ENCODE measurements at regions not wholly inside any gene's neighbourhood (a gene's known extent, or its start where the extent isn't known, plus 50 kb on each side); places are given as distances from the start of the nearest gene placed in this dataset.
A peak's percentile ranks its signal among the peaks of the same experiment; 100 is the strongest.
"Not testable (repeated sequence)": the region's sequence is repeated elsewhere in the genome, so short reads cannot be mapped to it uniquely, and the experiment has no call there.

DNA sequence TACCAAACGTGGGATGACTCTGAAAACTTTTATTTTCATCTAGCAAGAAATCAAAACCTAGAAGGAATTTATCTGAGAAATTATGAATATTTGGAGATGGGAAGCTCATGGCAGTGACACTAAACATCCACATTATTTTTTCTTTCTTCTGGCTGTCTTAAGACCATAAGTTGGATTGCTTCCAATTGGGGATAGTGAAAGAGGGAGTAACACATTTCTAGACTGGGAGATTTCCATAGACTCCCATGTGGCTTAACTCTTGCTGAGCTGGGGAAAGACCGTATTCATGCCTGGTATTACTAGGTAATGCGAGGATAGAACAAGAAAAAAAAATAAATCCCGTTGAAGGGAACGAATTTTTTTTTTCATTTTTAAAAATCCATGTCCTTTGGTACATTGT, 120.0 kb downstream of the UTRN start:
- TF ChIP-seq CTCF (conservative IDR thresholded peaks at IDR 0.05; ENCODE audit: low read depth, low read length) = no peak
- peak; percentile 74 for DNase-seq (ENCODE audit: low read depth)
- no peak overlapping the region for H3K4me3 ChIP-seq (ENCODE audit: low read depth, low read length)

- no peak overlapping the region for H3K4me3 ChIP-seq (ENCODE audit: low read depth, low read length)
- DNase-seq (ENCODE audit: low read depth) = no peak
- TF ChIP-seq CTCF (conservative IDR thresholded peaks at IDR 0.05; ENCODE audit: low read depth, low read length) = no peak
These were observed 121.7 kb downstream of the UTRN start for GRCh38 chr6:144406796-144407195.

DNA sequence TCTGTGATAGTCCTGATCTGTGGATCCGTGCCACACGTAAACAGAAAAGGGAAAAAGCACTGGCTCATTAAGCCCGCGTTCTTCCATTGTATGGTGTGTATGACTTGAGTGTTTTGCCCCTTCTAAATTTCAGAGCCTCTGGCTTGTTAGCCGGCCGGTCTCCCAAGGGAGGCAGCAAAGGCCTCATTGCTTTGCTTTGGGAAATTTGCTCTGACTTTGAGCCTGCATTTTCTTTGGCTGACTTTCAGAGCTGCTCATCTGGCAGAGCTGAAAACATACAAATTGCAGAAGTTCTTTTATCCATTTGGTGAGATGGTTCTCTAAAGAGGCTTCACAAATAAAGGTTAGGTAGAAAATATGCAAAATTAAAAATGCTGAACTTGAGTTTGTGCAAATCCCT, 123.0 kb downstream of the UTRN start:
- no peak overlapping the region for H3K4me3 ChIP-seq (ENCODE audit: low read depth, low read length)
- peak; percentile 72 for DNase-seq (ENCODE audit: low read depth)
- TF ChIP-seq CTCF (conservative IDR thresholded peaks at IDR 0.05; ENCODE audit: low read depth, low read length) = peak; percentile 33

DNA sequence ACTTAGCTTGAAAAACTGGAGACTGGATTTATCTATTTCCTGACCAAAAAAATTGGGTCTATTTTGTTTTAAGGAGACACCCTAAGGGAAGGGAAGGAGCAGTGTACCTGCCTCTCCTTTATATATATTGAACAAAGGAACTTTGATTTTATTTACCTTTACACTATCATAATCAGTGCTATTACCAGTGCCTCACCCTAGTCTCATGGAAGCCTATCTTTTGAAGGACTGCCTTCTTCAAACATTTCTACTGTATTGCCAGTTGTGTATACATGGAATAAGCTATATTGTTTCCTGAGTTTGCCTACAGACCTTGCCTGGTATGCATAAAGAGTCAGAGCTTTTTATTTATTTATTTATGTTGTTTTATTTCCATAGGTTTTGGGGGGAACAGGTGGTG, 124.9 kb downstream of the UTRN start:
- DNase-seq (ENCODE audit: low read depth) = no peak
- H3K4me3 ChIP-seq (ENCODE audit: low read depth, low read length) = no peak overlapping the region
- no peak for TF ChIP-seq CTCF (conservative IDR thresholded peaks at IDR 0.05; ENCODE audit: low read depth, low read length)

DNA sequence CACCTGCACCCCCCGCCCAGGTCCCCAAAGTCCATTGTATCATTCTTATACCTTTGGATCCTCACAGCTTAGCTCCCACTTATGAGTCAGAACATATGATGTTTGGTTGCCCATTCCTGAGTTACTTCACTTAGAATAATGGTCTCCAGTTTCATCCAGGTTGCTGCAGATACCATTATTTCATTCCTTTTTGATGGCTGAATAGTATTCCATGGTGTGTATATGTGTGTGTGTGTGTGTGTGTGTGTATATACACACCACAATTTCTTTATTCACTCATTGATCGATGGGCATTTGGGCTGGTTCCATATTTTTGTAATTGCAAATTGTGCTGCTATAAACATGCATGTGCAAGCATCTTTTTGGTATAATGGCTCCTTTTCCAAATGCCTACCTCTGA, 125.4 kb downstream of the UTRN start:
- not testable (repeated sequence) for H3K4me3 ChIP-seq (ENCODE audit: low read depth, low read length); DNase-seq (ENCODE audit: low read depth)

DNA sequence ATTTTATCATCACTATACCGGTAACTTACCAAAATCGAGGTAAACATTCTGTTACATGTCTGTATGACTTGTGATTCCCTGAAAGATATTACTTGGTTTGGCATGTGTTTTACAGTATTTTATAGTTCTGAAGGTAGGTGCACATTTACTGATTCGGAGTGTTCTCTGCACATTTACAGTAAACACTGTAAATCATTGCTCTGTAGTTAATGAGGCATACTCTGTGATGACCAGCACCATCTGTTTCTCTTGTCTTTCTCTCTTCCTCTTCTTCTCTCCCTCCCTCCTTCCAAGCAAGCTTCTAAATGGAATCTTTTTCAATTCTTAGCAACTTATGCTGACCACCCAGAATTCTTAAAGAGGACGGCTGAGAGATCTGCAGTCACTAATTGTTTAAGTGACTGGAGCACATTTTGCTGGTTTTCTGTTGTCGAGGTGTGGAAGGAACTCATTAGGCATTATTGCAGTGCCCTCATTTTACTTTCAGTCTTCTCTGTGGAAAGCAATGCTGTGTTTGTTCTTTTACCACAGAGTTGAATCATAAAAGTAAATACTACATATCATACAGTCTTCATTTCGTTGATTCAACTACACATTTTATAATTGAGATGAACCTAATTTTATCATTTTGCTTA, 126.5 kb downstream of the UTRN start:
- no peak overlapping the region for H3K4me3 ChIP-seq (ENCODE audit: low read depth, low read length)
- DNase-seq (ENCODE audit: low read depth) = no peak
- no peak for TF ChIP-seq CTCF (conservative IDR thresholded peaks at IDR 0.05; ENCODE audit: low read depth, low read length)

DNA sequence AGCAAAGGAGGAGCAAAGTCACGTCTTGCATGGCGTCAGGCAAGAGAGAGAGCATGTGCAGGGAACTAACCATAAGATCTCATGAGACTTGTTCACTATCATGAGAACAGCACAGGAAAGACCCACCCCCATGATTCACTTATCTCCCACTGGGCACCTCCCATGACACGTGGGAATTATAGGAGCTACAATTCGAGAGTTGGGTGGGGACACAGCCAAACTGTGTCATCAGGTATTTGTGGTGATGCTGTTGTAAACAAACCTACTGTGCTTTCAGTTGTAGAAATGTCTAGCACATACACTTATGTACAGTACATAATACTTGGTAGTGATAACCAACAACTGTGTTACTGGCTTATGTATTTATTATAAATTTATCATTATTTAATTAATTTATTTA, 128.3 kb downstream of the UTRN start:
- no peak for TF ChIP-seq CTCF (conservative IDR thresholded peaks at IDR 0.05; ENCODE audit: low read depth, low read length)
- H3K4me3 ChIP-seq (ENCODE audit: low read depth, low read length) = no peak overlapping the region
- no peak for DNase-seq (ENCODE audit: low read depth)

All from choroid plexus epithelial cell (primary cell).